Heart left ventricle (tissue), 16 donors: ENCODE measurements at regions not wholly inside any gene's neighbourhood (a gene's known extent, or its start where the extent isn't known, plus 50 kb on each side); places are given as distances from the start of the nearest gene placed in this dataset.

ENCODE experiments used
- ATAC-seq, 4 donors: fragments of 200-7000 bp; cut with Tn5 transposase; one replicate each; pipeline ENCODE4 v1.9.1; 2020 to 2022; ENCODE audit warnings: moderate library complexity in 4 of 4, mild to moderate bottlenecking in 3 of 4, moderate number of reproducible peaks in 1 of 4
- DNase-seq, 5 donors: peaks; one replicate each; pipeline ENCODE4 v3.0.0-alpha.2; 2020
- H3K27ac ChIP-seq, 12 donors: fragments of 200-600 bp; sonication (generic) in 4 of 12; one replicate each; pipeline versions ENCODE4 v1.5.0 to v1.8.0; 2016 to 2022; ENCODE audit warnings: mild to moderate bottlenecking in 2 of 12
- H3K27me3 ChIP-seq, 9 donors: fragments of 200-600 bp; sonication (generic) in 2 of 9; one replicate each; pipeline versions ENCODE4 v1.5.1 to v1.8.0; 2016 to 2022; ENCODE audit warnings: mild to moderate bottlenecking in 3 of 9
- H3K36me3 ChIP-seq, 9 donors: fragments of 200-600 bp; sonication (generic) in 2 of 9; one replicate each; pipeline versions ENCODE4 v1.5.0 to v1.8.0; 2018 to 2022; ENCODE audit warnings: mild to moderate bottlenecking in 2 of 9
- H3K4me1 ChIP-seq, 12 donors: fragments of 200-600 bp; sonication (generic) in 4 of 12; one replicate each; pipeline versions ENCODE4 v1.5.0 to v1.8.0; 2016 to 2022; ENCODE audit warnings: mild to moderate bottlenecking in 3 of 12
- H3K4me3 ChIP-seq, 12 donors: fragments of 200-600 bp; sonication (generic) in 4 of 12; one replicate each; pipeline versions ENCODE4 v1.5.0 to v1.8.0; 2017 to 2022; ENCODE audit warnings: mild to moderate bottlenecking in 9 of 12, moderate library complexity in 4 of 12
- H3K9me3 ChIP-seq, 12 donors: fragments of 200-600 bp; sonication (generic) in 4 of 12; one replicate each; pipeline versions ENCODE4 v1.5.0 to v1.8.0; 2016 to 2022; ENCODE audit warnings: mild to moderate bottlenecking in 1 of 12
- POLR2A ChIP-seq, 2 donors: fragments of 450-650 bp; IDR thresholded peaks; one replicate each; pipeline ENCODE4 v1.6.1; 2017; ENCODE audit warnings: antibody characterized with exemption in 2 of 2, mild to moderate bottlenecking in 2 of 2, moderate library complexity in 2 of 2
- WGBS, 4 donors: extraction: QIAGEN DNeasy Blood & Tissue Kit in 2 of 4; methylation state at CpG; one replicate each; pipeline versions ENCODE4 v1.1.5 to v1.1.7; 2013 to 2018; 5-methylcytosine and 5-hydroxymethylcytosine counted together
- intact Hi-C, 10 donors: fragments of 100-400 bp; cut with DNase I; formaldehyde crosslinking; loops; one replicate each; pipeline versions ENCODE4 v1.11.1 to v1.14.2; 2022
- TF ChIP-seq, protein P1 (sequence below), 12 donors: fragments of 200-600 bp; sonication (generic) in 4 of 12; IDR thresholded peaks; one replicate each; pipeline versions ENCODE4 v1.5.0 to v1.8.0; 2018 to 2022; ENCODE audit warnings: antibody characterized with exemption in 12 of 12, mild to moderate bottlenecking in 5 of 12
- donor health status: ischemic (EF 13 %, LVEDD 7.1; RV severe dilation, severe dysfunction).
- donor health status: healthy with polysubstance abuse.
- donor health status: DM: no; HTN: yes; CAD: no.
- donor health status: DM: no; HTN: no; CAD: no.
- donor health status: ischemic (EF 25% LVEDD 6.9; RV normal size, moderate dysfunction).
- donor health status: ischemic (EF 25% LVEDD 5.7; RV mildly dilated, moderate dysfunction).
- donor health status: healthy.
- donor health status: DM: yes; HTN: yes; CAD: no.
- donor health status: ischemic (EF 35%, LVEDD 5.7; RV mildly dilated, moderate dysfunction).
- donor health status: nonischemic (EF 11% LVEDD 7.7; RV severe dilation, severe dysfunction).
- donor health status: DM: yes; HTN: yes; CAD: no.
- donor health status: PGD.
- donor health status: ischemic (EF 29% LVEDD 5.4; RV normal size, mild dysfunction).
- donor health status: nonischemic (EF 23%, LVEDD 6.1; RV moderate dilation, normal function).

DNA sequence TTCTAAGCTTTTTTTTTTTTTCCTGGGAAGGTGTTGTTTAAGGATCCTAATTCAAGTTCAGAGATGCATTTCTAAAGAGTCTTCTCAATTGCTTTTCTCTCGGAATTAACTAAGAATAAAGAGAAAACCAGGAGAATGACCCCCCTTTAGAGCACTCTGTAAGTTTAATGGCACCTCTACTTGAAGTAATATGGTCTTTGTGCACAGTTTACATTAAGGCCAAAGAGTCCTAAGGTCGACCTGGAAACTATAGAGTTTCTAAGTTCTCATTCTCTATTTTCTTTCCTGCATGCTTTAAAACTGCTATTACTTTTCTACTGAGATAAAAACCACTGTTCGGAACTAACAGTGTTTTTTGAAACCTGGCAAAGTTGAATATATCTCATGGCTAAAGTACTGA is 923.1 kb upstream of the CDH10 start:
- TF ChIP-seq, protein P1, sequence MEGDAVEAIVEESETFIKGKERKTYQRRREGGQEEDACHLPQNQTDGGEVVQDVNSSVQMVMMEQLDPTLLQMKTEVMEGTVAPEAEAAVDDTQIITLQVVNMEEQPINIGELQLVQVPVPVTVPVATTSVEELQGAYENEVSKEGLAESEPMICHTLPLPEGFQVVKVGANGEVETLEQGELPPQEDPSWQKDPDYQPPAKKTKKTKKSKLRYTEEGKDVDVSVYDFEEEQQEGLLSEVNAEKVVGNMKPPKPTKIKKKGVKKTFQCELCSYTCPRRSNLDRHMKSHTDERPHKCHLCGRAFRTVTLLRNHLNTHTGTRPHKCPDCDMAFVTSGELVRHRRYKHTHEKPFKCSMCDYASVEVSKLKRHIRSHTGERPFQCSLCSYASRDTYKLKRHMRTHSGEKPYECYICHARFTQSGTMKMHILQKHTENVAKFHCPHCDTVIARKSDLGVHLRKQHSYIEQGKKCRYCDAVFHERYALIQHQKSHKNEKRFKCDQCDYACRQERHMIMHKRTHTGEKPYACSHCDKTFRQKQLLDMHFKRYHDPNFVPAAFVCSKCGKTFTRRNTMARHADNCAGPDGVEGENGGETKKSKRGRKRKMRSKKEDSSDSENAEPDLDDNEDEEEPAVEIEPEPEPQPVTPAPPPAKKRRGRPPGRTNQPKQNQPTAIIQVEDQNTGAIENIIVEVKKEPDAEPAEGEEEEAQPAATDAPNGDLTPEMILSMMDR (IDR thresholded peaks at IDR 0.05) = no peak
- no peak for TF ChIP-seq POLR2A (IDR thresholded peaks at IDR 0.05)
- intact Hi-C loops = no loop called here

DNA sequence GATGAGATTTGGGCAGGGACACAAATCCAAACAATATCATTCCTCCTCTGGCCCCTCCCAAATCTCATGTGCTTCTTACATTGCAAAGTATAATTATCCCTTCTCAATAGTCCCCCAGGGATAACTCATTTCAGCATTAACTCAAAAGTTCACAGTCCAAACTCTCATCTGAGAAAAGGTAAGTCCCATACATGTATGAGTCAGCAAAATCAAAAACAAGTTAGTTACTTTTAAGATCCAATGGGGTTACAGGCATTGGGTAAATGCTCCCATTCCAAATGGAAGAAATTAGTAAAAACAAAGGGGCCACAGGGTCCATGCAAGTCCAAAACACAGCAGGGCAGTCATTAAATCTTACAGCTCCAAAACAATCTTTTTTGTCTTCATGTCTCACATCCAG is 917.9 kb upstream of the CDH10 start:
- TF ChIP-seq, protein P1 (IDR thresholded peaks at IDR 0.05) = no peak
- no peak for TF ChIP-seq POLR2A (IDR thresholded peaks at IDR 0.05)
- Histone ChIP-seq H3K27me3 (no peaks in the 10 kb centered on the region), H3K4me3 (no peak overlapping the region), H3K36me3 (no peaks in the 10 kb centered on the region), H3K4me1 (no peaks in the 10 kb centered on the region), H3K27ac (no peak overlapping the region), H3K9me3 (peaks cover 0 to 14% (median 0%) of the 10 kb centered on the region in 12 donors)
- no peak for DNase-seq
- ATAC-seq = no peak
- intact Hi-C loops = no loop called here

More for the DNA sequence above, 923.1 kb upstream of the CDH10 start:
- no peak for DNase-seq
- Histone ChIP-seq H3K4me3 (no peak overlapping the region), H3K36me3 (no peaks in the 10 kb centered on the region), H3K27ac (no peak overlapping the region), H3K4me1 (no peaks in the 10 kb centered on the region), H3K9me3 (peaks cover 0 to 22% (median 2%) of the 10 kb centered on the region in 12 donors), H3K27me3 (no peaks in the 10 kb centered on the region)
- ATAC-seq = no peak
- WGBS, 4 donors = 42 to 49% (median 45%) methylated on average over 3 of the region's 3 CpGs

DNA sequence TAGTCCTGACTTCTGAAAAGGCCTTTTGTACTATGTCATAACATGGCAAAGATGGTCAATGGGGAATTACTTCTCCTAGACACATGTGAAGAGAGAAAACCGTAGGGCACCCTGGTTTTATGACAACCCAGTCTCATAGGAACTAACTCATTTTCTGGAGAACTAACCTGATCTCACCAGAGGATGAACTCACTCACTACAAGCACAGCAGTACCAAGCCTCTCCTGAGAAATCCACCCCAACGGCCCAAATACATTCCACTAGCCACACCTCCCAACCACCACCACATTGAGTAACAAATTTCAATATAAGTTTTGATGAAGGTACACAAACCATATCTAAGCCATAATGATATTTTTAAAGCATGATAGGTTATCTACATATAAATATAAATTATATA is 909.3 kb upstream of the CDH10 start:
- intact Hi-C loops = no loop called here
- Histone ChIP-seq H3K27me3 (no peaks in the 10 kb centered on the region), H3K36me3 (no peaks in the 10 kb centered on the region), H3K9me3 (no peaks in the 10 kb centered on the region), H3K4me1 (no peaks in the 10 kb centered on the region), H3K27ac (no peak overlapping the region), H3K4me3 (no peak overlapping the region)
- ATAC-seq = no peak
- no peak for DNase-seq
- no peak for TF ChIP-seq POLR2A (IDR thresholded peaks at IDR 0.05)
- TF ChIP-seq, protein P1 (IDR thresholded peaks at IDR 0.05) = no peak
- 51 to 63% (median 54%) methylated on average over 2 of the region's 2 CpGs for WGBS, 4 donors

DNA sequence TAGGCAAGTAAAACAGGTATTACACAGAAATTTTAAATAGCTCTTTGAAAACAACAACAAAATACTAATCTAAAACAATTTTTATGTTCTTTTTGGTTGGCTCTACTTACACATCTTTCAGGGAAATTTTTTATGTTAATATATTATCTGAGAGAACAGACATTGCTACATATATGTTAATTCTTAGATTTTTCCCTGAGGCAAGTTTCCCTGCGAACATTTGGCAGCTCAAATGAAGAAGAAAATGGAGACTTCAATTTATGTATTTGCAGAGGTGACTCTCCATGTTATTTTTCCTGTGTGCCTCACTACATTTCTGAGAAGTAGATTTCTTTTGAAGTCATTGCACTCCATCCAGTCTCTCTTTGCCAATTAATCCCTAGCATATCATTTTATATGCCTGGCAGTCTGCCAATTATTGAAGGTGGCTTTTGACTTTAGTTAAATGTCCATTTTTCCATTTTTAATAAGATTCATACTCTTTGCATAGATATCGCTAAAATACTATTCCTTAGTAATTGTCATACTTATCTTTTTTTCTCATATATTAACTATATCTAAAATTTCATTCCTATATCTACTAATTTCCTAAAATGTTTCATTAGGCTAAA is 908.2 kb upstream of the CDH10 start:
- WGBS, 4 donors = 84 to 89% (median 85%) methylated on average over 2 of the region's 2 CpGs
- no peaks in the 10 kb centered on the region for H3K4me1 ChIP-seq
- intact Hi-C loops = no loop called here

More for the DNA sequence above, 908.2 kb upstream of the CDH10 start:
- DNase-seq = no peak
- Histone ChIP-seq H3K27me3 (no peaks in the 10 kb centered on the region), H3K36me3 (no peaks in the 10 kb centered on the region), H3K9me3 (peaks cover 0 to 4% (median 0%) of the 10 kb centered on the region in 12 donors), H3K4me3 (no peak overlapping the region), H3K27ac (no peak overlapping the region)
- TF ChIP-seq POLR2A (IDR thresholded peaks at IDR 0.05) = no peak
- TF ChIP-seq, protein P1 (IDR thresholded peaks at IDR 0.05) = no peak
- ATAC-seq = no peak
